CD4-positive, alpha-beta T cell treated with Interleukin-1 beta for 1 hour (primary cell): ENCODE measurements at regions not wholly inside any gene's neighbourhood (a gene's known extent, or its start where the extent isn't known, plus 50 kb on each side); places are given as distances from the start of the nearest gene placed in this dataset.
"Not testable (repeated sequence)": the region's sequence is repeated elsewhere in the genome, so short reads cannot be mapped to it uniquely, and the experiment has no call there.

ENCODE experiments used
- DNase-seq, 2 donors: peaks; one replicate each; pipeline ENCODE4 v3.0.0-alpha.2; 2020 to 2022

GRCh38 chr5:27491047-27491446 is 452.7 kb upstream of the CDH9 start:
- no peak for DNase-seq

GRCh38 chr5:27489701-27490100 is 451.3 kb upstream of the CDH9 start:
- no peak for DNase-seq

GRCh38 chr5:27482663-27483062 is 444.3 kb upstream of the CDH9 start:
- DNase-seq: no peak

- DNase-seq: no peak
These were observed 441.5 kb upstream of the CDH9 start for GRCh38 chr5:27479859-27480258.

GRCh38 chr5:27477550-27477949 is 439.2 kb upstream of the CDH9 start:
- no peak for DNase-seq

- no peak for DNase-seq
These were observed 438.1 kb upstream of the CDH9 start for GRCh38 chr5:27476356-27476988.

- no peak for DNase-seq
These were observed 436.7 kb upstream of the CDH9 start for GRCh38 chr5:27475063-27475462.

GRCh38 chr5:27474395-27474794 is 436.0 kb upstream of the CDH9 start:
- DNase-seq: no peak

GRCh38 chr5:27474047-27474309 is 435.6 kb upstream of the CDH9 start:
- no peak for DNase-seq

GRCh38 chr5:27473307-27474046 is 435.1 kb upstream of the CDH9 start:
- DNase-seq: no peak

GRCh38 chr5:27472871-27473270 is 434.5 kb upstream of the CDH9 start:
- DNase-seq: no peak

GRCh38 chr5:27472000-27472763 is 433.8 kb upstream of the CDH9 start:
- DNase-seq: no peak

- no peak for DNase-seq
These were observed 428.6 kb upstream of the CDH9 start for GRCh38 chr5:27466959-27467358.

GRCh38 chr5:27465140-27465539 is 426.8 kb upstream of the CDH9 start:
- no peak for DNase-seq

GRCh38 chr5:27463446-27464149 is 425.2 kb upstream of the CDH9 start:
- no peak for DNase-seq

GRCh38 chr5:27462936-27463335 is 424.6 kb upstream of the CDH9 start:
- no peak for DNase-seq

- DNase-seq: no peak
These were observed 419.9 kb upstream of the CDH9 start for GRCh38 chr5:27458287-27458686.

GRCh38 chr5:27451377-27451776 is 413.0 kb upstream of the CDH9 start:
- no peak for DNase-seq

- no peak for DNase-seq
These were observed 412.2 kb upstream of the CDH9 start for GRCh38 chr5:27450607-27451006.

- DNase-seq: not testable (repeated sequence)
These were observed 401.0 kb upstream of the CDH9 start for GRCh38 chr5:27439383-27439782.

- DNase-seq: no peak
These were observed 399.3 kb upstream of the CDH9 start for GRCh38 chr5:27437594-27438200.

GRCh38 chr5:27434335-27434734 is 395.9 kb upstream of the CDH9 start:
- DNase-seq: no peak

GRCh38 chr5:27414099-27414498 is 375.7 kb upstream of the CDH9 start:
- no peak for DNase-seq
